ENCODE measurements at regions not wholly inside any gene's neighbourhood (a gene's known extent, or its start where the extent isn't known, plus 50 kb on each side); places are given as distances from the start of the nearest gene placed in this dataset.

DNA sequence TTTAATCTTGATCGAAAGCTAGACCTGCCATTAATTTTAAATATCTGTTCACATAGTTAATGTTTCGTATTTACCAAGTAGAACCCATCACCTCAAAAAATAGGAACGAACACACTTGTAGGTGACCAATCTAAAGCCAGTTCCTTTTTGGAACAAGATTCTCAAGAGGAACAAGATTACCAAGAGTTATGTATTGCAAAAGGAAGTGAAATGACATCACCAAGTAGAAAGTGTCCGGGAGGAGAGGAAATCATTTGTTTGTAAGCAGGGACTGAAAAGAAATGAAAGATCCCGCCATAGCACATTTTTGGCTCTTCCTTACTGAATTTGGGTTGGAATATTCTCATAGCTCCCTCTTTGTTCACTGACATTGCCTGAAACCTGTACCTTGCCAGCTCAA is 1200.5 kb downstream of the SORCS1 start:
- TF ChIP-seq, protein P1, sequence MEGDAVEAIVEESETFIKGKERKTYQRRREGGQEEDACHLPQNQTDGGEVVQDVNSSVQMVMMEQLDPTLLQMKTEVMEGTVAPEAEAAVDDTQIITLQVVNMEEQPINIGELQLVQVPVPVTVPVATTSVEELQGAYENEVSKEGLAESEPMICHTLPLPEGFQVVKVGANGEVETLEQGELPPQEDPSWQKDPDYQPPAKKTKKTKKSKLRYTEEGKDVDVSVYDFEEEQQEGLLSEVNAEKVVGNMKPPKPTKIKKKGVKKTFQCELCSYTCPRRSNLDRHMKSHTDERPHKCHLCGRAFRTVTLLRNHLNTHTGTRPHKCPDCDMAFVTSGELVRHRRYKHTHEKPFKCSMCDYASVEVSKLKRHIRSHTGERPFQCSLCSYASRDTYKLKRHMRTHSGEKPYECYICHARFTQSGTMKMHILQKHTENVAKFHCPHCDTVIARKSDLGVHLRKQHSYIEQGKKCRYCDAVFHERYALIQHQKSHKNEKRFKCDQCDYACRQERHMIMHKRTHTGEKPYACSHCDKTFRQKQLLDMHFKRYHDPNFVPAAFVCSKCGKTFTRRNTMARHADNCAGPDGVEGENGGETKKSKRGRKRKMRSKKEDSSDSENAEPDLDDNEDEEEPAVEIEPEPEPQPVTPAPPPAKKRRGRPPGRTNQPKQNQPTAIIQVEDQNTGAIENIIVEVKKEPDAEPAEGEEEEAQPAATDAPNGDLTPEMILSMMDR (IDR thresholded peaks at IDR 0.05) = no peak
- no peak for TF ChIP-seq POLR2A (IDR thresholded peaks at IDR 0.05)
